SU-DHL-6 (cell line): ENCODE measurements at regions not wholly inside any gene's neighbourhood (a gene's known extent, or its start where the extent isn't known, plus 50 kb on each side); places are given as distances from the start of the nearest gene placed in this dataset.

Experiments used
- H2AFZ ChIP-seq: fragments of 200-600 bp; sonication (generic); 2 replicates; pipeline ENCODE4 v1.6.1; 2014; ENCODE audit warnings: low read depth, mild to moderate bottlenecking, moderate library complexity, mixed read lengths, antibody characterized with exemption, low read length; ENCODE audit not compliant: severe bottlenecking
- H3F3A ChIP-seq: fragments of 200-600 bp; shearing (Covaris generic); 2 replicates; pipeline ENCODE4 v1.6.0; 2016; ENCODE audit warnings: antibody characterized with exemption, mild to moderate bottlenecking; ENCODE audit not compliant: insufficient read depth
- H3K27ac ChIP-seq: fragments of 200-600 bp; sonication (generic); 2 replicates; pipeline ENCODE4 v1.5.1; 2016; ENCODE audit warnings: low read depth, mild to moderate bottlenecking, low read length, moderate library complexity, mixed read lengths
- H3K27me3 ChIP-seq: fragments of 200-600 bp; sonication (generic), shearing (Covaris generic); 2 replicates; pipeline ENCODE4 v1.6.0; 2014; ENCODE audit warnings: mild to moderate bottlenecking, low read length
- H3K36me3 ChIP-seq: fragments of 200-600 bp; sonication (generic); 2 replicates; pipeline ENCODE4 v1.6.1; 2014; ENCODE audit warnings: mild to moderate bottlenecking, low read length, mixed read lengths
- H3K4me2 ChIP-seq: fragments of 300-600, 200-600 bp; shearing (Covaris generic), sonication (generic); 2 replicates; pipeline ENCODE4 v1.6.0; 2014; ENCODE audit warnings: low read length, low read depth, mild to moderate bottlenecking; ENCODE audit not compliant: poor library complexity, severe bottlenecking
- H3K4me3 ChIP-seq: fragments of 200-600 bp; sonication (generic); 2 replicates; pipeline ENCODE4 v1.5.1; 2014; ENCODE audit warnings: antibody characterized with exemption, low read length, mild to moderate bottlenecking, mixed read lengths; ENCODE audit not compliant: insufficient read depth, poor library complexity, severe bottlenecking
- H3K79me2 ChIP-seq: fragments of 200-600 bp; sonication (generic); 2 replicates; pipeline ENCODE4 v1.6.1; 2014; ENCODE audit warnings: mild to moderate bottlenecking, low read length, moderate library complexity; ENCODE audit not compliant: insufficient read depth
- H3K9ac ChIP-seq: fragments of 200-600 bp; sonication (generic); 2 replicates; pipeline ENCODE4 v1.7.0; 2014; ENCODE audit warnings: mild to moderate bottlenecking, low read length
- H3K9me2 ChIP-seq: fragments of 200-600 bp; sonication (generic); replicated peaks from 2 replicates; pipeline ENCODE4 v1.6.1; 2014; ENCODE audit warnings: low read length; ENCODE audit not compliant: insufficient read depth
- H3K9me3 ChIP-seq: fragments of 200-600 bp; sonication (generic); 2 replicates; pipeline ENCODE4 v1.6.1; 2014; ENCODE audit warnings: low read length, mixed read lengths; ENCODE audit not compliant: insufficient read depth
- H4K20me1 ChIP-seq: fragments of 200-600 bp; sonication (generic); 2 replicates; pipeline ENCODE4 v1.6.1; 2014; ENCODE audit warnings: low read depth, mild to moderate bottlenecking, antibody characterized with exemption, low read length, moderate library complexity, mixed read lengths
- EZH2phosphoT487 ChIP-seq: fragments of 200-600 bp; sonication (generic), shearing (Covaris generic); conservative IDR thresholded peaks from 2 replicates; pipeline ENCODE4 v1.6.1; 2018; ENCODE audit warnings: mild to moderate bottlenecking, antibody characterized with exemption, low read length, moderate library complexity, mixed read lengths
- TF ChIP-seq, protein P1 (sequence below): fragments of 200-600 bp; sonication (generic); IDR thresholded peaks from one replicate; pipeline ENCODE4 v1.5.1; 2017; ENCODE audit warnings: antibody characterized with exemption, mild to moderate bottlenecking, low read length, moderate library complexity; ENCODE audit not compliant: insufficient read depth, poor library complexity, severe bottlenecking

- Histone ChIP-seq H3K4me3 (peak overlapping the region; percentile 8), H3K27ac (peak overlapping the region; percentile 35), H2AFZ (peak overlapping the region; percentile 36), H3K27me3 (no peaks in the 10 kb centered on the region), H3K4me2 (peak overlapping the region; percentile 51), H3K79me2 (no peaks in the 10 kb centered on the region), H3F3A (no peaks in the 10 kb centered on the region), H3K9ac (peak overlapping the region; percentile 37), H3K36me3 (no peaks in the 10 kb centered on the region), H3K9me3 (no peaks in the 10 kb centered on the region), H3K9me2 (no peaks in the 10 kb centered on the region), H4K20me1 (no peaks in the 10 kb centered on the region)
- TF ChIP-seq EZH2phosphoT487, result no peak
- TF ChIP-seq, protein P1, sequence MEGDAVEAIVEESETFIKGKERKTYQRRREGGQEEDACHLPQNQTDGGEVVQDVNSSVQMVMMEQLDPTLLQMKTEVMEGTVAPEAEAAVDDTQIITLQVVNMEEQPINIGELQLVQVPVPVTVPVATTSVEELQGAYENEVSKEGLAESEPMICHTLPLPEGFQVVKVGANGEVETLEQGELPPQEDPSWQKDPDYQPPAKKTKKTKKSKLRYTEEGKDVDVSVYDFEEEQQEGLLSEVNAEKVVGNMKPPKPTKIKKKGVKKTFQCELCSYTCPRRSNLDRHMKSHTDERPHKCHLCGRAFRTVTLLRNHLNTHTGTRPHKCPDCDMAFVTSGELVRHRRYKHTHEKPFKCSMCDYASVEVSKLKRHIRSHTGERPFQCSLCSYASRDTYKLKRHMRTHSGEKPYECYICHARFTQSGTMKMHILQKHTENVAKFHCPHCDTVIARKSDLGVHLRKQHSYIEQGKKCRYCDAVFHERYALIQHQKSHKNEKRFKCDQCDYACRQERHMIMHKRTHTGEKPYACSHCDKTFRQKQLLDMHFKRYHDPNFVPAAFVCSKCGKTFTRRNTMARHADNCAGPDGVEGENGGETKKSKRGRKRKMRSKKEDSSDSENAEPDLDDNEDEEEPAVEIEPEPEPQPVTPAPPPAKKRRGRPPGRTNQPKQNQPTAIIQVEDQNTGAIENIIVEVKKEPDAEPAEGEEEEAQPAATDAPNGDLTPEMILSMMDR, result no peak
Observed at GRCh38 chr1:235011599-235012435, 116.8 kb downstream of the TOMM20 start.

DNA sequence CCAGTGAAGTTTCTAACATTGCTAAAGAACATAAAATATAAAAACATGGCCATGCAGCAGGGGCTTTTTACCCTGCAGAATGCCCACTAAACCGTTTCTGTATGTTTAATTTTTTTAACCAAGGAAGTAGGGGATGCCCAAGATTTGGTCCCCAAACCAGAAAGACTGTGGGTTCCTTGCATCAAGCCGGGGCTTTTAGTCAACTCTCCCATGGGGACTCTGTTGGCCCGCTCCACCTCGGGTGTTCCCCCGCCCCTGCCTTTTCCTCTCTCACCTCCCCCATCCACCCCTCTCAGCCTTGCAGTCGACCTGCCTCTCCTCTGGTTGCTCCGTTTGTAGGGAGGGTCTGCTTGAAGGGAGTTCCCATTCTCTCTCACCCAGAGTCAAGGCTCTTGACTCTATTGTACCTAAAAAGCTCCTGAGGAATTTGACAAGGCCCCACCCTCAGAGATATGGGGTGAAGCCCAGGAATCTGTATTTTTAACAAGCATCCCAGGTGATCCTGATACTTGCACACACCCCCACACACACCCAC, 117.5 kb downstream of the TOMM20 start:
- no peaks in the 10 kb centered on the region for H4K20me1 ChIP-seq
- H3K36me3 ChIP-seq, result no peaks in the 10 kb centered on the region
- no peaks in the 10 kb centered on the region for H3K79me2 ChIP-seq
- peak overlapping the region; percentile 8 for H3K4me3 ChIP-seq
- H3K9me2 ChIP-seq, result no peaks in the 10 kb centered on the region
- TF ChIP-seq EZH2phosphoT487, result no peak
- TF ChIP-seq, protein P1, result no peak
- no peaks in the 10 kb centered on the region for H3K27me3 ChIP-seq
- H3K9me3 ChIP-seq, result no peaks in the 10 kb centered on the region
- H3K4me2 ChIP-seq, result peak overlapping the region; percentile 51
- H2AFZ ChIP-seq, result peak overlapping the region; percentile 36
- H3K27ac ChIP-seq, result peak overlapping the region; percentile 35
- H3K9ac ChIP-seq, result peak overlapping the region; percentile 37
- H3F3A ChIP-seq, result no peaks in the 10 kb centered on the region

DNA sequence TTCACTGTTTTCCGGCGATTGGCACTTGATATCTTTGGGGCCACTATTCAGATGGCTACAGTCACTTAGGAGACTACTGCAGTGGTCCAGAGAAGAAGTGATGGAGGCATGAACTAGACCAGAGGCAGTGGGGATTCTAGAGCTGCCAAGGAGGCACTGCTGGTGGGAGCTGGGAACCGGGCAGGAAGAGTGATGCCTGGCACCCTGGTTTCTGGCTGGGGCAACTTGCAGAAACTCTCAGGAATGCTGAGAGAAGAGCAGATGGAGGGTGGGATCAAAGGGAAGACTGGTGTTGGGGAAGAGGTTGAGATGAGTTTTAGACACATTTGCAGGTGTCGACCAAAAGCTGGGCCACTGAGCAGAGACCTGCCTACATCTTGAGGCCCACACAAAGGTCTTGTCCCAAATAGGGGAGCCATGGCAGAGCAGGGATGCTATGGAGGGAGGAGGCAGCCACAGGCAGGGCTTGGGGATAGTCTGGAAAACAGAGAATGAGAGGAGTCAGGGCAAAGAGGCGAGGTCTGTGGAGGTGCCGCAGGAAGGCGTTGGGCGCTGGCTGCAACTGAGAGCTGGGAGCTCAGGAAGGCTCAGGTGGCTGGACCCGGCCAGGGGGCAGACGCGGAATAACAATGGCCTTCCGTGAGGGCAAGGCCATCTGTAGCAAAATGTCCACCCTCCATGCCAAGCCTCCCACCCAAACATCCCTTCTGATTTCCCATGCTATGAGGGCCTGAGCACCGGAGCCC, 118.9 kb downstream of the TOMM20 start:
- Histone ChIP-seq H3K27me3 (no peaks in the 10 kb centered on the region), H4K20me1 (no peaks in the 10 kb centered on the region), H3K9me3 (no peaks in the 10 kb centered on the region), H3K9ac (no peak overlapping the region), H3K4me2 (no peak overlapping the region), H2AFZ (no peak overlapping the region), H3K79me2 (no peaks in the 10 kb centered on the region), H3K4me3 (no peak overlapping the region), H3F3A (no peaks in the 10 kb centered on the region), H3K36me3 (no peaks in the 10 kb centered on the region), H3K27ac (no peak overlapping the region), H3K9me2 (no peaks in the 10 kb centered on the region)
- TF ChIP-seq, protein P1, result no peak
- no peak for TF ChIP-seq EZH2phosphoT487
